ENCODE measurements at regions not wholly inside any gene's neighbourhood (a gene's known extent, or its start where the extent isn't known, plus 50 kb on each side); places are given as distances from the start of the nearest gene placed in this dataset.
A peak's percentile ranks its signal among the peaks of the same experiment; 100 is the strongest.

DNA sequence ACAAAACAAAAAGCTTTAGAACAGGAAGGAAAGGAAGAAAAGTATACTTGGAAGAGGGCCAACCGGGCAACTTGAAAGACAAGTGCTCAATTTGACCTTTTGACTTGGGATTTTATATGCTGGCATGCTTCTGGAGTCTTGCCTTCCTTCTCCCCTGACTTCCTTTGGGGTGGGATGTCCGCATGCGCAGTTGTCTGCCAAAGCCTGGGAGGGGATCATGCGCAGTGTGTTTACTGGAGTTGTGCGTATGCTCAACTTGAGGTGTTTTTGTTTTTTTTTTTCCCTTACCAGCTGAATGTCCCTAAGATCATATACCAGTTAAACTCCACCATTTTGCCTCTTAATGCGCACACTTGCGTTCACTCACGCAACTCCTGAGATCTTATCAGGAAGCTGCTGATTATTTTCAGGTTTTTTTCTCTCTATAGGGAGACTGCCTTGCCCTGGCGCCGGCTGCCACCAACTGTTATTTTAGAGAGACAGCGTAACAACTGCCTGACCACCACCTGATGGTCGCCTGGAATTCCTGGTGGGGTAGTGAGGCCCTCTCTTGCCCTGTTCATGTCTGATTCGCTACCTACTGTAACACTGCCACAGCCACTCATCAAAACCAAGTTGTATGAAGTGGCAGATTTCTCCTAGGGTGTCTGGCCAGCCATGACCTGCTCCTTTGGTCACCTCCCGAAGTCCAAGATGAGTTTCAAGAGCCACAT is 138.7 kb upstream of the ZNF644 start:
- ATAC-seq: no peak
- DNase-seq (ENCODE audit: extremely low read depth in 1 of 4, low spot score in 3 of 4): no peak
- intact Hi-C loops (cut with micrococcal nuclease): loop anchor here (10.0 kb wide), 3 partner anchors 146 to 1116 kb away; no protein-coding TSS in a partner anchor
- ChIA-PET POLR2A (no interaction called here), CTCF (ENCODE audit: low intra/inter-chr PET ratio) (no interaction called here)
- H2AFZ ChIP-seq (ENCODE audit: low read depth, low read length): no peak overlapping the region
- no peaks in the 10 kb centered on the region for H3K4me1 ChIP-seq (replicated peaks in 1 of 2; ENCODE audit: control insufficient read depth in 2 of 2, insufficient read depth in 2 of 2, low read length in 2 of 2)
- H3K79me2 ChIP-seq (ENCODE audit: control insufficient read depth, insufficient read depth, low read length): no peaks in the 10 kb centered on the region
- no peaks in the 10 kb centered on the region for H3K9me1 ChIP-seq (ENCODE audit: control insufficient read depth, insufficient read depth, low read length)
- no peak overlapping the region for H3K4me3 ChIP-seq
- no peaks in the 10 kb centered on the region for H3K9me3 ChIP-seq (replicated peaks; ENCODE audit: control insufficient read depth, insufficient read depth, low read depth, low read length)
- WGBS (ENCODE audit: insufficient coverage, low coverage, missing lambda C conversion rate): 13% methylated on average over 14 of the region's 14 CpGs
- H3K9ac ChIP-seq (ENCODE audit: insufficient read depth in 1 of 2, low read depth in 2 of 2, low read length in 2 of 2): no peak overlapping the region
- no peak for FAIRE-seq
- no peak overlapping the region for H3K4me2 ChIP-seq (ENCODE audit: insufficient read depth, low read length)
- in situ Hi-C loops (cut with MboI): loop anchor here (10.0 to 25.0 kb wide), 2 partner anchors 436 to 777 kb away; partner anchors contain the start of gene BRDT
- BruUV-seq (replicated peaks): no TSS peak
- no peaks in the 10 kb centered on the region for H3K36me3 ChIP-seq (ENCODE audit: control insufficient read depth, insufficient read depth, low read length)
- TF ChIP-seq ZNF239 (CRISPR knock-in tag; IDR thresholded peaks at IDR 0.05) (no peak), NFIC (IDR thresholded peaks at IDR 0.05) (peak; percentile 27; the same call in 1 of the 2 replicates), REST (IDR thresholded peaks at IDR 0.05; ENCODE audit: borderline replicate concordance) (0 out of 2 replicates have a peak, but pooled peaks have one; percentile 7), REST (CRISPR knock-in tag; IDR thresholded peaks at IDR 0.05; ENCODE audit: low read depth) (no peak), CXXC5 (CRISPR knock-in tag; IDR thresholded peaks at IDR 0.05) (0 out of 2 replicates have a peak, but pooled peaks have one; percentile 13), ZNF212 (CRISPR knock-in tag; IDR thresholded peaks at IDR 0.05) (no peak), NRF1 (conservative IDR thresholded peaks at IDR 0.05 in 1 of 2, IDR thresholded peaks at IDR 0.05 in 1 of 2) (peak; percentile 55 to 66; a peak in 3 of 4 replicates)
- no peak overlapping the region for H3K27ac ChIP-seq (ENCODE audit: extremely low read depth, low read depth, low read length)
- peaks cover 15 to 48% of the 10 kb centered on the region in 2 experiments for H3K27me3 ChIP-seq (ENCODE audit: control insufficient read depth in 2 of 2, insufficient read depth in 2 of 2, low read length in 2 of 2)
- no peaks in the 10 kb centered on the region for H4K20me1 ChIP-seq (replicated peaks; ENCODE audit: control insufficient read depth, insufficient read depth, low read length)

All from K562 (cell line).